Liver (tissue), 8 donors: ENCODE measurements at regions not wholly inside any gene's neighbourhood (a gene's known extent, or its start where the extent isn't known, plus 50 kb on each side); places are given as distances from the start of the nearest gene placed in this dataset.

Experiments
- DNase-seq: peaks from one replicate; pipeline ENCODE4 v3.0.0-alpha.2; 2017; ENCODE audit warnings: low spot score
- H3K27ac ChIP-seq, 2 donors: one replicate each; pipeline ENCODE4 v1.7.0; 2013; ENCODE audit warnings: inconsistent platforms in 2 of 2, low read length in 2 of 2, control low read depth in 1 of 2, low read depth in 1 of 2, mild to moderate bottlenecking in 1 of 2
- H3K27me3 ChIP-seq, 4 donors: one replicate each; pipeline versions ENCODE4 v1.6.1 to v1.7.0; 2013; ENCODE audit warnings: low read length in 3 of 4, inconsistent platforms in 1 of 4, mild to moderate bottlenecking in 1 of 4, moderate library complexity in 1 of 4; ENCODE audit not compliant: control insufficient read depth in 4 of 4, insufficient read depth in 4 of 4
- H3K36me3 ChIP-seq, 4 donors: one replicate each; pipeline versions ENCODE4 v1.6.1 to v1.7.0; 2013; ENCODE audit warnings: low read length in 3 of 4, mild to moderate bottlenecking in 3 of 4, low read depth in 1 of 4, moderate library complexity in 1 of 4; ENCODE audit not compliant: control insufficient read depth in 4 of 4, insufficient read depth in 3 of 4
- H3K4me1 ChIP-seq, 4 donors: one replicate each; pipeline versions ENCODE4 v1.6.1 to v1.7.0; 2013; ENCODE audit warnings: low read length in 3 of 4, mild to moderate bottlenecking in 3 of 4, moderate library complexity in 1 of 4; ENCODE audit not compliant: control insufficient read depth in 4 of 4, insufficient read depth in 4 of 4
- H3K4me3 ChIP-seq, 3 donors: one replicate each; pipeline versions ENCODE4 v1.6.1 to v1.7.0; 2013; ENCODE audit warnings: low read length in 3 of 3, control low read depth in 1 of 3, low read depth in 1 of 3, mild to moderate bottlenecking in 1 of 3
- H3K9ac ChIP-seq, 2 donors: one replicate each; pipeline ENCODE4 v1.7.0; 2013; ENCODE audit warnings: low read length in 2 of 2, mild to moderate bottlenecking in 2 of 2, moderate library complexity in 2 of 2, control low read depth in 1 of 2, low read depth in 1 of 2
- H3K9me3 ChIP-seq, 4 donors: one replicate each; pipeline versions ENCODE4 v1.6.1 to v1.7.0; 2013; ENCODE audit warnings: low read length in 3 of 4; ENCODE audit not compliant: control insufficient read depth in 4 of 4
- ATF3 ChIP-seq: IDR thresholded peaks from 2 replicates; pipeline ENCODE4 v1.6.1; 2016; ENCODE audit warnings: antibody characterized with exemption
- CTCF ChIP-seq: fragments of 150-350 bp; IDR thresholded peaks from 2 replicates; pipeline ENCODE4 v1.5.1; 2017; ENCODE audit warnings: improper control_type of control experiment, low read depth, low read length; ENCODE audit not compliant: missing input control
- EGR1 ChIP-seq, 2 donors: IDR thresholded peaks; 2 replicates each; pipeline ENCODE4 v1.6.1; 2016 to 2018; ENCODE audit warnings: antibody characterized with exemption in 2 of 2, low read depth in 2 of 2
- FOXA1 ChIP-seq: IDR thresholded peaks from 2 replicates; pipeline ENCODE4 v1.6.1; 2016; ENCODE audit warnings: antibody characterized with exemption
- FOXA2 ChIP-seq: IDR thresholded peaks from 2 replicates; pipeline ENCODE4 v1.6.1; 2016; ENCODE audit warnings: antibody characterized with exemption
- GABPA ChIP-seq, 2 donors: IDR thresholded peaks in 1 of 2; conservative IDR thresholded peaks in 1 of 2; 2 replicates each; pipeline ENCODE4 v1.6.1; 2016; ENCODE audit warnings: antibody characterized with exemption in 2 of 2, mild to moderate bottlenecking in 1 of 2, moderate library complexity in 1 of 2
- HNF4A ChIP-seq, 2 donors: conservative IDR thresholded peaks; 2 replicates each; pipeline ENCODE4 v1.6.1; 2016; ENCODE audit warnings: antibody characterized with exemption in 2 of 2, mild to moderate bottlenecking in 2 of 2
- HNF4G ChIP-seq: IDR thresholded peaks from 2 replicates; pipeline ENCODE4 v1.6.1; 2016; ENCODE audit warnings: antibody characterized with exemption
- JUND ChIP-seq, 2 donors: IDR thresholded peaks; 2 replicates each; pipeline ENCODE4 v1.6.1; 2016; ENCODE audit warnings: antibody characterized with exemption in 2 of 2
- MAX ChIP-seq: IDR thresholded peaks from 2 replicates; pipeline ENCODE4 v1.6.1; 2016; ENCODE audit warnings: antibody characterized with exemption
- NR2F2 ChIP-seq: IDR thresholded peaks from 2 replicates; pipeline ENCODE4 v1.6.1; 2016; ENCODE audit warnings: antibody characterized with exemption
- RAD21 ChIP-seq, 2 donors: IDR thresholded peaks; 2 replicates each; pipeline ENCODE4 v1.6.1; 2016; ENCODE audit warnings: antibody characterized with exemption in 2 of 2, mild to moderate bottlenecking in 2 of 2
- REST ChIP-seq: IDR thresholded peaks from 2 replicates; pipeline ENCODE4 v1.6.1; 2016; ENCODE audit warnings: antibody characterized with exemption, mild to moderate bottlenecking
- RXRA ChIP-seq, 2 donors: IDR thresholded peaks; 2 replicates each; pipeline ENCODE4 v1.6.1; 2017 to 2018; ENCODE audit warnings: antibody characterized with exemption in 2 of 2, mild to moderate bottlenecking in 1 of 2
- TAF1 ChIP-seq: conservative IDR thresholded peaks from 2 replicates; pipeline ENCODE4 v1.6.1; 2016; ENCODE audit warnings: antibody characterized with exemption, mild to moderate bottlenecking
- ZBTB33 ChIP-seq: IDR thresholded peaks from 2 replicates; pipeline ENCODE4 v1.6.1; 2016; ENCODE audit warnings: antibody characterized with exemption
- WGBS: extraction: QIAGEN DNeasy Blood & Tissue Kit; methylation state at CpG from one replicate; pipeline ENCODE4 v1.1.7; 2013; 5-methylcytosine and 5-hydroxymethylcytosine counted together
- donor health status: healthy.
- donor health status: healthy.
- donor health status: healthy.
- donor health status: healthy.
- donor health status: healthy.

- 61% methylated on average over 1 of the region's 1 CpG for WGBS
- no peak for TF ChIP-seq GABPA (IDR thresholded peaks at IDR 0.05 in 1 of 2, conservative IDR thresholded peaks at IDR 0.05 in 1 of 2)
- TF ChIP-seq CTCF = no peak
- no peak for TF ChIP-seq RXRA (IDR thresholded peaks at IDR 0.05)
- no peak for TF ChIP-seq NR2F2
- no peak for TF ChIP-seq EGR1 (IDR thresholded peaks at IDR 0.05; ENCODE audit: low read depth in 2 of 2)
- Histone ChIP-seq H3K27me3 (peaks cover 0 to 2% (median 0%) of the 10 kb centered on the region in 4 donors), H3K9me3 (no peaks in the 10 kb centered on the region), H3K4me3 (no peak overlapping the region), H3K9ac (no peak overlapping the region), H3K4me1 (no peaks in the 10 kb centered on the region), H3K27ac (no peak overlapping the region), H3K36me3 (no peaks in the 10 kb centered on the region)
- no peak for DNase-seq
Measured at GRCh38 chr11:33500332-33500731, 200.3 kb downstream of the C11orf91 start.

- Histone ChIP-seq H3K36me3 (no peaks in the 10 kb centered on the region), H3K27me3 (peaks cover 0 to 3% (median 0%) of the 10 kb centered on the region in 4 donors), H3K4me1 (no peaks in the 10 kb centered on the region), H3K9me3 (no peaks in the 10 kb centered on the region), H3K9ac (no peak overlapping the region), H3K27ac (no peak overlapping the region), H3K4me3 (no peak overlapping the region)
- 62% methylated on average over 6 of the region's 6 CpGs for WGBS
- no peak for TF ChIP-seq RAD21 (IDR thresholded peaks at IDR 0.05)
- no peak for TF ChIP-seq FOXA2
- TF ChIP-seq NR2F2 = no peak
- TF ChIP-seq TAF1 = no peak
- TF ChIP-seq JUND (IDR thresholded peaks at IDR 0.05) = no peak
- TF ChIP-seq CTCF = no peak
- no peak for TF ChIP-seq ZBTB33
- no peak for TF ChIP-seq GABPA (IDR thresholded peaks at IDR 0.05 in 1 of 2, conservative IDR thresholded peaks at IDR 0.05 in 1 of 2)
- no peak for TF ChIP-seq FOXA1
- no peak for TF ChIP-seq MAX
- TF ChIP-seq HNF4G = no peak
- no peak for TF ChIP-seq HNF4A (conservative IDR thresholded peaks at IDR 0.05)
- no peak for TF ChIP-seq REST
- no peak for TF ChIP-seq ATF3
- no peak for DNase-seq
Measured at GRCh38 chr11:33492596-33492995, 208.0 kb downstream of the C11orf91 start.
